Pulmonary artery endothelial cell (primary cell): ENCODE measurements at regions not wholly inside any gene's neighbourhood (a gene's known extent, or its start where the extent isn't known, plus 50 kb on each side); places are given as distances from the start of the nearest gene placed in this dataset.
A peak's percentile ranks its signal among the peaks of the same experiment; 100 is the strongest.

ENCODE experiments used
- DNase-seq: peaks from one replicate; pipeline ENCODE4 v3.0.0-alpha.2; 2011; ENCODE audit warnings: low read depth, low spot score

- DNase-seq = no peak
Observed at GRCh38 chr14:26204728-26205479, 392.9 kb downstream of the NOVA1 start.

GRCh38 chr14:26204366-26204727 lies 393.5 kb downstream of the NOVA1 start:
- no peak for DNase-seq

GRCh38 chr14:26200687-26201086 lies 397.1 kb downstream of the NOVA1 start:
- no peak for DNase-seq

GRCh38 chr14:26199590-26200370 lies 398.1 kb downstream of the NOVA1 start:
- DNase-seq = no peak

- DNase-seq = no peak
Observed at GRCh38 chr14:26199096-26199495, 398.7 kb downstream of the NOVA1 start.

- DNase-seq = no peak
Observed at GRCh38 chr14:26194816-26195215, 403.0 kb downstream of the NOVA1 start.

GRCh38 chr14:26191671-26192070 lies 406.2 kb downstream of the NOVA1 start:
- no peak for DNase-seq

GRCh38 chr14:26191123-26191522 lies 406.7 kb downstream of the NOVA1 start:
- DNase-seq = no peak

GRCh38 chr14:26190646-26191045 lies 407.2 kb downstream of the NOVA1 start:
- DNase-seq = peak; percentile 36

- no peak for DNase-seq
Observed at GRCh38 chr14:26187996-26188620, 409.7 kb downstream of the NOVA1 start.

- no peak for DNase-seq
Observed at GRCh38 chr14:26180221-26180620, 417.6 kb downstream of the NOVA1 start.

GRCh38 chr14:26175658-26176057 lies 422.2 kb downstream of the NOVA1 start:
- DNase-seq = no peak

GRCh38 chr14:26174395-26174794 lies 423.4 kb downstream of the NOVA1 start:
- DNase-seq = no peak

GRCh38 chr14:26173581-26174110 lies 424.2 kb downstream of the NOVA1 start:
- no peak for DNase-seq

GRCh38 chr14:26172396-26172795 lies 425.4 kb downstream of the NOVA1 start:
- DNase-seq = no peak

- no peak for DNase-seq
Observed at GRCh38 chr14:26170885-26171284, 426.9 kb downstream of the NOVA1 start.

- peak; percentile 10 for DNase-seq
Observed at GRCh38 chr14:26163761-26164160, 434.1 kb downstream of the NOVA1 start.

- no peak for DNase-seq
Observed at GRCh38 chr14:26157517-26157916, 440.3 kb downstream of the NOVA1 start.

- no peak for DNase-seq
Observed at GRCh38 chr14:26143057-26143456, 454.8 kb downstream of the NOVA1 start.

GRCh38 chr14:26138764-26139445 lies 458.9 kb downstream of the NOVA1 start:
- DNase-seq = peak; percentile 77

GRCh38 chr14:26137161-26137560 lies 460.7 kb downstream of the NOVA1 start:
- DNase-seq = no peak
